ENCODE measurements at regions not wholly inside any gene's neighbourhood (a gene's known extent, or its start where the extent isn't known, plus 50 kb on each side); places are given as distances from the start of the nearest gene placed in this dataset.

DNA sequence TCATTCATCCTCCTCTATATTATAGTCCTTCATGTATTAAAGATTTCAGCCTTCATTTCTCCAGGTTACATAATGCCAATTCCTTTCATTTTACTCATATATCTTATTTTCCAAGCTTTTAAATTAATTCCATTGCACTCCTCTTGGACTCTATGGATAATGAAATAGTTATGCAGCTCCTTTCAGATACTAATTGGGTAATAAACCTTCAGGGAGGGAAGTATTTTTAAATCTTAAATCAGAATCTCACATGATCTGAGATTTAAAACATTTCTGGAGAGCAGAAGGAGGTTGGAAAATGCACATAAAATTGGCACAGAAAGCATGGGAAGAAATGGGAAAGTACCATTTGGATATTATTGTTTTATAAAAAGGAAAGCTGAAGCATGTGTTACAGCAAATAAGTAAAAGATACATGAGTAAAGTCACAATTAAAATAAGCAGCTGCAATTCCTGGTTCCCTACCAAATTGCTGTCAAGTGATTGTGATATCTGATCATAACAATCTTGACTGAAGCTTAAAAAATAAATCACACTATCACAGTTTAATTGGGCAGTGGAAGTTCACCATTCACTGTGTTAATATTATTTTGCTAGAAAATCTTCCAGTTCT, 257.9 kb upstream of the NREP start:
- TF ChIP-seq RFX5 (IDR thresholded peaks at IDR 0.05; ENCODE audit: low read depth, low read length) (no peak), BHLHE40 (IDR thresholded peaks at IDR 0.05; ENCODE audit: low read depth, low read length) (no peak), CEBPB (IDR thresholded peaks at IDR 0.05; ENCODE audit: low read depth, low read length) (no peak), RCOR1 (IDR thresholded peaks at IDR 0.05; ENCODE audit: insufficient replicate concordance, low read length) (no peak), RAD21 (IDR thresholded peaks at IDR 0.05; ENCODE audit: low read length) (no peak), POLR2A (IDR thresholded peaks at IDR 0.05; ENCODE audit: low read depth, low read length) (no peak), SMC3 (IDR thresholded peaks at IDR 0.05; ENCODE audit: low read depth, low read length) (no peak), NFE2L2 (IDR thresholded peaks at IDR 0.05; ENCODE audit: low read depth, low read length) (no peak), MAZ (IDR thresholded peaks at IDR 0.05; ENCODE audit: borderline replicate concordance, low read depth, low read length) (no peak), CHD1 (IDR thresholded peaks at IDR 0.05; ENCODE audit: low read depth, low read length) (no peak), MXI1 (IDR thresholded peaks at IDR 0.05; ENCODE audit: borderline replicate concordance, low read depth, low read length) (no peak), MAFK (IDR thresholded peaks at IDR 0.05; ENCODE audit: low read depth, low read length) (no peak), FOS (IDR thresholded peaks at IDR 0.05; ENCODE audit: low read depth, low read length) (no peak)
- TF ChIP-seq, protein P1, sequence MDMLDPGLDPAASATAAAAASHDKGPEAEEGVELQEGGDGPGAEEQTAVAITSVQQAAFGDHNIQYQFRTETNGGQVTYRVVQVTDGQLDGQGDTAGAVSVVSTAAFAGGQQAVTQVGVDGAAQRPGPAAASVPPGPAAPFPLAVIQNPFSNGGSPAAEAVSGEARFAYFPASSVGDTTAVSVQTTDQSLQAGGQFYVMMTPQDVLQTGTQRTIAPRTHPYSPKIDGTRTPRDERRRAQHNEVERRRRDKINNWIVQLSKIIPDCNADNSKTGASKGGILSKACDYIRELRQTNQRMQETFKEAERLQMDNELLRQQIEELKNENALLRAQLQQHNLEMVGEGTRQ (IDR thresholded peaks at IDR 0.05; ENCODE audit: low read depth, low read length): no peak
- TF ChIP-seq, protein P2, sequence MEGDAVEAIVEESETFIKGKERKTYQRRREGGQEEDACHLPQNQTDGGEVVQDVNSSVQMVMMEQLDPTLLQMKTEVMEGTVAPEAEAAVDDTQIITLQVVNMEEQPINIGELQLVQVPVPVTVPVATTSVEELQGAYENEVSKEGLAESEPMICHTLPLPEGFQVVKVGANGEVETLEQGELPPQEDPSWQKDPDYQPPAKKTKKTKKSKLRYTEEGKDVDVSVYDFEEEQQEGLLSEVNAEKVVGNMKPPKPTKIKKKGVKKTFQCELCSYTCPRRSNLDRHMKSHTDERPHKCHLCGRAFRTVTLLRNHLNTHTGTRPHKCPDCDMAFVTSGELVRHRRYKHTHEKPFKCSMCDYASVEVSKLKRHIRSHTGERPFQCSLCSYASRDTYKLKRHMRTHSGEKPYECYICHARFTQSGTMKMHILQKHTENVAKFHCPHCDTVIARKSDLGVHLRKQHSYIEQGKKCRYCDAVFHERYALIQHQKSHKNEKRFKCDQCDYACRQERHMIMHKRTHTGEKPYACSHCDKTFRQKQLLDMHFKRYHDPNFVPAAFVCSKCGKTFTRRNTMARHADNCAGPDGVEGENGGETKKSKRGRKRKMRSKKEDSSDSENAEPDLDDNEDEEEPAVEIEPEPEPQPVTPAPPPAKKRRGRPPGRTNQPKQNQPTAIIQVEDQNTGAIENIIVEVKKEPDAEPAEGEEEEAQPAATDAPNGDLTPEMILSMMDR (conservative IDR thresholded peaks at IDR 0.05; ENCODE audit: low read depth, low read length): no peak
- TF ChIP-seq, protein P3, sequence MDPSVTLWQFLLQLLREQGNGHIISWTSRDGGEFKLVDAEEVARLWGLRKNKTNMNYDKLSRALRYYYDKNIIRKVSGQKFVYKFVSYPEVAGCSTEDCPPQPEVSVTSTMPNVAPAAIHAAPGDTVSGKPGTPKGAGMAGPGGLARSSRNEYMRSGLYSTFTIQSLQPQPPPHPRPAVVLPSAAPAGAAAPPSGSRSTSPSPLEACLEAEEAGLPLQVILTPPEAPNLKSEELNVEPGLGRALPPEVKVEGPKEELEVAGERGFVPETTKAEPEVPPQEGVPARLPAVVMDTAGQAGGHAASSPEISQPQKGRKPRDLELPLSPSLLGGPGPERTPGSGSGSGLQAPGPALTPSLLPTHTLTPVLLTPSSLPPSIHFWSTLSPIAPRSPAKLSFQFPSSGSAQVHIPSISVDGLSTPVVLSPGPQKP (IDR thresholded peaks at IDR 0.05; ENCODE audit: borderline replicate concordance, low read depth, low read length): no peak
- no peaks in the 10 kb centered on the region for H3K36me3 ChIP-seq (ENCODE audit: control insufficient read depth, insufficient read depth, low read length)
- H3K79me1 ChIP-seq (ENCODE audit: low read depth in 1 of 2, low read length in 2 of 2): no peaks in the 10 kb centered on the region
- no peak overlapping the region for H3K4ac ChIP-seq (ENCODE audit: low read depth, low read length)
- DNase-seq: no peak
- in situ Hi-C loops (cut with MboI; ENCODE audit: low sequenced_read_pairs) (no loop called here), intact Hi-C loops (cut with micrococcal nuclease) (no loop called here), dilution Hi-C loops (cut with HindIII; ENCODE audit: low sequenced_read_pairs, unreplicated experiment) (no loop called here)
- no TSS peak for BruUV-seq (replicated peaks)
- ChIA-PET POLR2A (ENCODE audit: unreplicated experiment) (no interaction called here), CTCF (no interaction called here)
- no peak overlapping the region for H3K18ac ChIP-seq (ENCODE audit: low read depth, low read length)
- H3K27me3 ChIP-seq (ENCODE audit: control insufficient read depth, insufficient read depth, low read length): no peaks in the 10 kb centered on the region
- no peak overlapping the region for H2BK15ac ChIP-seq (ENCODE audit: low read depth, low read length)
- no peak overlapping the region for H2BK20ac ChIP-seq (ENCODE audit: low read depth, low read length)
- no peak overlapping the region for H3K27ac ChIP-seq (ENCODE audit: insufficient read depth, low read length)
- H2AK5ac ChIP-seq (ENCODE audit: low read depth, low read length): no peak overlapping the region
- H3K4me1 ChIP-seq (ENCODE audit: control insufficient read depth, insufficient read depth, low read length): peaks cover 7% of the 10 kb centered on the region
- ATAC-seq (ENCODE audit: low read depth): no peak
- no peak overlapping the region for H3K14ac ChIP-seq (replicated peaks; ENCODE audit: low read depth, low read length)
- H2AK9ac ChIP-seq (replicated peaks; ENCODE audit: low read depth, low read length, poor library complexity): no peak overlapping the region
- no peak overlapping the region for H4K8ac ChIP-seq (ENCODE audit: low read depth in 2 of 2, low read length in 2 of 2)
- no peak overlapping the region for H3K4me3 ChIP-seq (ENCODE audit: insufficient read depth, low read depth, low read length)
- H4K20me1 ChIP-seq (ENCODE audit: insufficient read depth, low read length): no peaks in the 10 kb centered on the region
- no peak overlapping the region; the same call in 1 of the 2 replicates for H4K5ac ChIP-seq (ENCODE audit: low read depth, low read length)
- no peak overlapping the region for H2AFZ ChIP-seq (replicated peaks; ENCODE audit: low read length, poor library complexity)
- H3K9me3 ChIP-seq (ENCODE audit: control insufficient read depth, insufficient read depth, low read length): no peaks in the 10 kb centered on the region
- H2BK120ac ChIP-seq (ENCODE audit: low read depth, low read length): no peak overlapping the region
- peaks cover 7% of the 10 kb centered on the region for H3K9me1 ChIP-seq (ENCODE audit: insufficient read depth, low read length)
- no peak overlapping the region for H2BK5ac ChIP-seq (ENCODE audit: low read depth, low read length, poor library complexity, severe bottlenecking)
- no peak overlapping the region for H3K23ac ChIP-seq (ENCODE audit: low read depth, low read length)
- no peak overlapping the region for H3K4me2 ChIP-seq (ENCODE audit: low read depth, low read length)
- H3K9ac ChIP-seq (ENCODE audit: low read depth, low read length): no peak overlapping the region
- no peak overlapping the region for H3K56ac ChIP-seq (ENCODE audit: extremely low read depth, insufficient read depth, low read length)
- no peak overlapping the region for H4K91ac ChIP-seq (ENCODE audit: insufficient read depth, low read depth, low read length)
